Fibroblast of villous mesenchyme (primary cell): ENCODE measurements at regions not wholly inside any gene's neighbourhood (a gene's known extent, or its start where the extent isn't known, plus 50 kb on each side); places are given as distances from the start of the nearest gene placed in this dataset.
"Not testable (repeated sequence)": the region's sequence is repeated elsewhere in the genome, so short reads cannot be mapped to it uniquely, and the experiment has no call there.

ENCODE experiments used
- DNase-seq: peaks from one replicate; pipeline ENCODE4 v3.0.0-alpha.2; 2010; ENCODE audit warnings: low read depth
- H3K4me3 ChIP-seq: 2 replicates; pipeline ENCODE4 v1.5.1; 2011; ENCODE audit warnings: low read depth, mild to moderate bottlenecking, low read length
- TF ChIP-seq, protein P1 (sequence below): IDR thresholded peaks from 2 replicates; pipeline ENCODE4 v1.5.1; 2012; ENCODE audit warnings: low read depth, mild to moderate bottlenecking, low read length; ENCODE audit not compliant: insufficient read depth

DNA sequence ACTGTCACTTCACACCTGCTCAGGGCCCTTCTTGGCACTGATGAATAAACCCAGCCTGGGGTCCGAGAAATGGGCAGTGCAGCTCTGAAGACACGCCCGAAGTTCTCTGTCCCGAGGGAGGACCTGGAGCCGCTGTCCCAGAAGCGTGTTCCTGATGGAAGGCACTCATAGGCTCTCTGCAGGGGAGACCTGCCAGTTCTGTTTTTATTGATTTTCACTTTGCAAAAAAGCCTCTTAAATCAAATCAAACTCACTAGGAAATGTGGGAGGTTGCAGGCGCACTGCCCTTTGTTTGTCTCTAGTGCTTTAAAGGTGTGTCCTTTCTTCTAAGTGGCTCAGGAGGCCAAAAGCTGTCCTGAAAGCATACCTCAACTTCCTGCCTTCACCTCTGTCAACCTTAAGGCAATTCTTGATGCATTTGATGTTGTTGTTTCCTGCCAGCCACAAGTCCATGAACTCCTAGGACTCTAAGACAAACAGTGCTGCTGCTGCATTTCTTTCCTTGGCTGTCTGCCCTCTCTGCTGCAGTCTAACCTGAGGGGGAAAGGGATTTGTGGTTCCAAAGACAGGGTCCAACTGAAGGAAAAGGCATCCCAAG, 663.2 kb downstream of the UQCRFS1 start:
- no peak overlapping the region for H3K4me3 ChIP-seq
- TF ChIP-seq, protein P1, sequence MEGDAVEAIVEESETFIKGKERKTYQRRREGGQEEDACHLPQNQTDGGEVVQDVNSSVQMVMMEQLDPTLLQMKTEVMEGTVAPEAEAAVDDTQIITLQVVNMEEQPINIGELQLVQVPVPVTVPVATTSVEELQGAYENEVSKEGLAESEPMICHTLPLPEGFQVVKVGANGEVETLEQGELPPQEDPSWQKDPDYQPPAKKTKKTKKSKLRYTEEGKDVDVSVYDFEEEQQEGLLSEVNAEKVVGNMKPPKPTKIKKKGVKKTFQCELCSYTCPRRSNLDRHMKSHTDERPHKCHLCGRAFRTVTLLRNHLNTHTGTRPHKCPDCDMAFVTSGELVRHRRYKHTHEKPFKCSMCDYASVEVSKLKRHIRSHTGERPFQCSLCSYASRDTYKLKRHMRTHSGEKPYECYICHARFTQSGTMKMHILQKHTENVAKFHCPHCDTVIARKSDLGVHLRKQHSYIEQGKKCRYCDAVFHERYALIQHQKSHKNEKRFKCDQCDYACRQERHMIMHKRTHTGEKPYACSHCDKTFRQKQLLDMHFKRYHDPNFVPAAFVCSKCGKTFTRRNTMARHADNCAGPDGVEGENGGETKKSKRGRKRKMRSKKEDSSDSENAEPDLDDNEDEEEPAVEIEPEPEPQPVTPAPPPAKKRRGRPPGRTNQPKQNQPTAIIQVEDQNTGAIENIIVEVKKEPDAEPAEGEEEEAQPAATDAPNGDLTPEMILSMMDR, result no peak
- no peak for DNase-seq

DNA sequence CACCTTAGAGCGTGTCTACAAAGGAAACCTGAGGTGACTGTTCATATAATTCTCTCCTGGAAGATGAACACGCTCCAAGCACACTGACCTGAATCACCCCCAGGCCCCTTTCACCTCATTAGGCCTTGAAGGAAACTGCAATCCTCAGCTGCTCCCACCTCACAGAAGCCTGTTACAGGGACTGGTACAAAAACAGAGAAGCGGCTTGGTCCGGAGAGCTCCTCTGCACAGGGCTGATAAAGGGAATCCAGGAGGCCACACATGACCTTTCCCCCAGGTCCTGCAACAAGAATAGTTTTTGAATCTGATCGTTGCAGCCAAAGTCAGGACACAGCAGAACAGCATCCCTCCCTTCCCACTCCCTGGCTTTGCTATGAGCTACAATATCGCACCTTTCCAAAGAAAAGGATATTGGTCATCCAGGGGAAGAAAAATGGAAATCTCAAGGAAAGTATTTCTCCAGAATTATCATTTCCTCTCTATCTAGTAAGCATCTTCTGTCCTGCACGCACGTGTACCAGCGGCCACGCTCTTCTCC, 666.7 kb downstream of the UQCRFS1 start:
- no peak overlapping the region for H3K4me3 ChIP-seq
- TF ChIP-seq, protein P1, result no peak

DNA sequence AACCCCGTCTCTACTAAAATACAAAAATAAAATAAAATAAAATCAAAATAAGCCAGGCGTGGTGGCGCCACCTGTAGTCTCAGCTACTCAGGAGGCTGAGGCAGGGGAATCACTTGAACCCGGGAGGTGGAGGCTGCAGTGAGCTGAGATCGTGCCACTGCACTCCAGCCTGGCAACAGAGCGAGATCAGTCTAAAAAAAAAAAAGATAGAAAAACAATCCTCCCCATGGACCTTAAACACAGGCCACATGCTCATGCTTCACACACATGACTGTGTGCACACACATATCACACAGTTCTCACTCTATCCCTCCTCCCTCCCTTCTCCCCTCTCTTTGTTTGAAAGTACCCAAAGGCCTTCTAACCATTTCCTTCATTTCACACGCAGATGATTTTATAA, 667.6 kb downstream of the UQCRFS1 start:
- DNase-seq, H3K4me3 ChIP-seq: not testable (repeated sequence)

More for the DNA sequence above, 666.7 kb downstream of the UQCRFS1 start:
- no peak for DNase-seq

DNA sequence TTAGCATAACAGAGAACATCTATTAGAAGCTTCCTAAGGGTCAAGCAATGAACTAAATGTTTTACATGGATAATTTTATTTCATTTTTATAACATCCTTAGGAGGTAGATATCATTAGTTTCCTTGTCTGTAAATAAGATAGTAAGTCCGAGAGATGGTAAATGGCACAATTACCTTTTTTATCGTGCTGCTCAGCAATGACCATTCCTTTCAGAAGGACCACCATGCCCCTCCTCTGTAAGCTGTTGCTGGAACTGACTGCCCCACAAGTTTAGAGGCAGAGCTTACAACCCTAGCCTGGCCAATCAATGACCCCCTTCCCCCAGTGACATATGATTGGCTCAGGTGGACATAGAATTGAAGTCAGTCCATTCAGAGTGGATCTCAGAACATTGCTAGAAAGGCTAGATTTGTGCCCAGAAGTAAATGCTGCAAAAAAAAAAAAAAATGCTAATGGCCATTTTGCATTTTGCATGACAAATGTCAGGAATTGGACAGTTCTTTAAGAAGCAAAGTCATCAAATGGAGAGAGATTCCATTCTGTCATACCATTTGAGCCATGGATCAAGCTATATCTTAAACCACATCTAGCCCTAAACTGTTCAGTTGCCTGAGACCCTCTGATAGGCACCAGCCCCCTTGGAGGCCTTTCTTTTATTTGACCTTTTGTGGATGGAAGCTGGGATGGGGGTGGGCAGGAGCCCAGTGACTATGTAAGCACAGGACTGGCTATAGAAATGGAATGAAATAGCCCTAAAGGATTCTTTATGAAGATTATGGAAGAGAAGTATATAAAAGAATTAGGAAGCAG, 668.3 kb downstream of the UQCRFS1 start:
- H3K4me3 ChIP-seq, result no peak overlapping the region
- TF ChIP-seq, protein P1, result no peak
- DNase-seq, result no peak

DNA sequence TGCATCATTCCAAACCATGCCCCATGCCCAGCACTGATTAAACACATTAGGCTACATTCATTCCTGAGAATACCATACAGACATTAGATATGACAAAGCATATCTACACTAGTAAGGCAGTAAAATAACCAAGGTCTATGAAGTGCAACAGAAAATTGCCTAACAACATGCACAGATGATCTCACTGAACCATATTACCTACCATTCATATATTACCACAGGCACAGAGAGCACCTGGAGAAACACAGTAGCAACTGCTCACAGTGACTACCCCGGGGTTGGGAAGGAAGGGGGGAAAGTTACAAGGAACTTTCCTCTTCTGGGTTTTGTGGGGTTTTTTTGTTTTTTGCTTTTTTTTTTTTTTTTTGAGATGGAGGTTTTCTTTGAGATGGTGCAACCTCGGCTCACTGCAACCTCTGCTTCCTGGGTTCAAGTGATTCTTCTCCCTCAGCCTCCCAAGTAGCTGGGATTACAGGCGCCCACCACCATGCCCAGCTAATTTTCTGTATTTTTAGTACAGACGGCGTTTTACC, 669.6 kb downstream of the UQCRFS1 start:
- TF ChIP-seq, protein P1, result no peak
- no peak overlapping the region for H3K4me3 ChIP-seq
- DNase-seq, result no peak

DNA sequence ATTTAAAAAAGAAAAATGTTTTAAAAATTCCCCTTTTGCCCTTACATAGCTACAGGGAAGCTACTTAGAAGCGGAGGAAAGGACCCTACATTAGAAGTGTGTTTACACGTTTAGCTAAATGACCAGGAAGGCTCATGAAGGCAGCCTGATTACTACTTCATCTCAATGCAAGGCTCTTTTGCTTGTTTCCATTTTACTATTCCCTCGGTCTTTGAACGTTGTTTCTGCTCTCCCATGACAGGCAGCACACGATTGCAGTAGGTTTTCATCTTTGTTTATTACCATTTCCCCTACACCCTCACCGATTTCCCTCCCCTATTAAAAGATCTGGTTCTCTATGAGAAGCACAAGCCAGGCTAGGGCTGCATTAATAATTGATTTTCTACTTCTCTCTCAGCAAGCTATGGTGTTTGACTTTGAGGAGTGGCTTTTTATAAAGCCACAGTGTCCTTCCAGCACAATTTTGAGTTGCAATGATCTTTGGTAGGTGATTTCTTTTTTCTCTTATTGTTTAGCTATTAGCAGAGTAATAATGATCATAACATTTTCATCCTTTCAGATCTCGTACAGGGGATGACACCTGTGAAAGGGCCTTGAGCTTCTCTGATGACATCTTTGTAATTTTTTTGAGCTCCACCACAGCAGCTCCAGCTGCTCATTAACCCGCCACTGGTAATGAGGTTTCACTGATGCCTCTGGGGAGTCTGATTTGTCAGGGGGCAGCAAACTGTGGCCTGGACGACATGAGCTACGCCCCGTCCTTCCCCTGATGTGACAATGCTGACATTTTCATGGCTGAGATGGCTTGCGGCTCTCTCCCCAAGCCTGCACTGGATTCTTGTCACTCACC, 670.3 kb downstream of the UQCRFS1 start:
- no peak for DNase-seq
- TF ChIP-seq, protein P1, result no peak
- no peak overlapping the region for H3K4me3 ChIP-seq
